Body of pancreas (tissue), 4 donors: ENCODE measurements at regions not wholly inside any gene's neighbourhood (a gene's known extent, or its start where the extent isn't known, plus 50 kb on each side); places are given as distances from the start of the nearest gene placed in this dataset.
"Not testable (repeated sequence)": the region's sequence is repeated elsewhere in the genome, so short reads cannot be mapped to it uniquely, and the experiment has no call there.

ENCODE experiments used
- ATAC-seq: fragments of 150-250 bp; one replicate; pipeline ENCODE4 v1.9.1; 2016
- DNase-seq, 4 donors: peaks; one replicate each; pipeline ENCODE4 v3.0.0-alpha.2; 2019
- H3K27ac ChIP-seq, 4 donors: fragments of 200-600 bp; sonication (generic); 1 replicate in 3 of 4; 2 replicates in 1 of 4; pipeline versions ENCODE4 v1.5.1 to v1.6.1; 2016 to 2019; ENCODE audit warnings: mild to moderate bottlenecking in 1 of 4, mixed read lengths in 1 of 4, moderate library complexity in 1 of 4
- H3K27me3 ChIP-seq, 2 donors: fragments of 200-600 bp; sonication (generic); one replicate each; pipeline ENCODE4 v1.6.0; 2016; ENCODE audit warnings: mild to moderate bottlenecking in 1 of 2
- H3K36me3 ChIP-seq, 2 donors: fragments of 200-600 bp; sonication (generic); replicated peaks in 1 of 2; 2 replicates each; pipeline ENCODE4 v1.5.1; 2016; ENCODE audit warnings: low read depth in 2 of 2; ENCODE audit not compliant: insufficient read depth in 1 of 2
- H3K4me1 ChIP-seq: fragments of 200-600 bp; sonication (generic); one replicate; pipeline ENCODE4 v1.6.0; 2016
- H3K4me3 ChIP-seq, 2 donors: fragments of 200-600 bp; sonication (generic); 1 replicate in 1 of 2; 2 replicates in 1 of 2; pipeline ENCODE4 v1.5.1; 2016 to 2019
- H3K9me3 ChIP-seq, 3 donors: fragments of 200-600 bp; sonication (generic); 1 replicate in 2 of 3; 2 replicates in 1 of 3; pipeline ENCODE4 v1.5.1; 2016
- CTCF ChIP-seq, 7 experiments: fragments of 450-650 bp in 4 of 7; fragments of 200-600 bp in 3 of 7; sonication (generic) in 3 of 7; IDR thresholded peaks; one replicate each; pipeline ENCODE4 v1.5.1; 2016 to 2019; ENCODE audit warnings: antibody characterized with exemption in 7 of 7
- POLR2A ChIP-seq, 3 donors: fragments of 450-650 bp; IDR thresholded peaks; one replicate each; pipeline ENCODE4 v1.6.1; 2016; ENCODE audit warnings: antibody characterized with exemption in 3 of 3, mild to moderate bottlenecking in 2 of 3
- WGBS, 2 donors: methylation state at CpG; one replicate each; pipeline ENCODE4 v1.1.5; 2017; 5-methylcytosine and 5-hydroxymethylcytosine counted together
- intact Hi-C: fragments of 100-400 bp; cut with DNase I; formaldehyde crosslinking; loops from one replicate; pipeline ENCODE4 v1.15.1; 2023

- H3K4me1 ChIP-seq, DNase-seq, H3K4me3 ChIP-seq, H3K27ac ChIP-seq, ATAC-seq, H3K27me3 ChIP-seq, H3K9me3 ChIP-seq, intact Hi-C loops, H3K36me3 ChIP-seq: not testable (repeated sequence)
- WGBS, 2 donors, result 49 to 50% methylated on average over 9 to 12 of the region's 17 CpGs
- TF ChIP-seq CTCF (IDR thresholded peaks at IDR 0.05), result peak in 1 of 7 experiments; percentile 11
These were observed 172.8 kb downstream of the ATP6V0E2 start for GRCh38 chr7:150046290-150047194.

GRCh38 chr7:150047329-150047728 lies 173.6 kb downstream of the ATP6V0E2 start:
- H3K36me3 ChIP-seq, intact Hi-C loops, H3K9me3 ChIP-seq, H3K4me1 ChIP-seq, H3K27me3 ChIP-seq: not testable (repeated sequence)
- peak overlapping the region in 1 of 2 donors; percentile 32 for H3K4me3 ChIP-seq
- 2 to 24% methylated on average over 13 to 55 of the region's 57 CpGs for WGBS, 2 donors
- ATAC-seq (peak; percentile 1), DNase-seq (peak in 3 of 4 donors; percentile 7 to 29 (median 26))
- H3K27ac ChIP-seq, result peak overlapping the region in 1 of 4 donors; percentile 53

- 1% methylated on average over 22 to 31 of the region's 31 CpGs for WGBS, 2 donors
- DNase-seq, result peak; percentile 21 to 37 (median 24)
- Histone ChIP-seq H3K4me3 (peak overlapping the region; percentile 31 to 32), H3K27ac (peak overlapping the region in 2 of 4 donors; percentile 3 to 80)
- ATAC-seq, result peak; percentile 36
- H3K27me3 ChIP-seq, intact Hi-C loops, H3K36me3 ChIP-seq, H3K4me1 ChIP-seq, H3K9me3 ChIP-seq: not testable (repeated sequence)
These were observed 174.0 kb downstream of the ATP6V0E2 start for GRCh38 chr7:150047772-150048171.

GRCh38 chr7:150048244-150049011 lies 174.7 kb downstream of the ATP6V0E2 start:
- H3K4me1 ChIP-seq, intact Hi-C loops, H3K27me3 ChIP-seq, H3K9me3 ChIP-seq, H3K36me3 ChIP-seq: not testable (repeated sequence)
- Histone ChIP-seq H3K4me3 (peak overlapping the region; percentile 31 to 44), H3K27ac (peak overlapping the region in 3 of 4 donors; percentile 58 to 80 (median 63))
- ATAC-seq, result peak; percentile 52
- peak in 2 of 4 donors; percentile 3 to 13 for DNase-seq
- WGBS, 2 donors, result 0% methylated on average over 5 to 55 of the region's 79 CpGs

- H3K36me3 ChIP-seq, intact Hi-C loops, H3K27me3 ChIP-seq, H3K4me1 ChIP-seq, H3K9me3 ChIP-seq: not testable (repeated sequence)
- peak overlapping the region in 1 of 2 donors; percentile 44 for H3K4me3 ChIP-seq
- WGBS, 2 donors, result 7 to 16% methylated on average over 13 to 21 of the region's 46 CpGs
- peak in 1 of 3 donors; percentile 30 for TF ChIP-seq POLR2A (IDR thresholded peaks at IDR 0.05)
- peak in 3 of 7 experiments; percentile 8 to 27 (median 18) for TF ChIP-seq CTCF (IDR thresholded peaks at IDR 0.05)
- DNase-seq (peak; percentile 47 to 75 (median 60)), ATAC-seq (peak; percentile 89)
- H3K27ac ChIP-seq, result peak overlapping the region; percentile 32 to 80 (median 60)
These were observed 175.4 kb downstream of the ATP6V0E2 start for GRCh38 chr7:150049012-150049655.

GRCh38 chr7:150053396-150053795 lies 179.6 kb downstream of the ATP6V0E2 start:
- DNase-seq, intact Hi-C loops, H3K4me1 ChIP-seq, H3K36me3 ChIP-seq, H3K27ac ChIP-seq, H3K4me3 ChIP-seq, H3K27me3 ChIP-seq, H3K9me3 ChIP-seq, ATAC-seq: not testable (repeated sequence)
- 65 to 69% methylated on average over 5 of the region's 5 CpGs for WGBS, 2 donors

GRCh38 chr7:150054242-150054641 lies 180.5 kb downstream of the ATP6V0E2 start:
- H3K36me3 ChIP-seq, ATAC-seq, H3K4me1 ChIP-seq, DNase-seq, intact Hi-C loops, H3K27me3 ChIP-seq, H3K9me3 ChIP-seq, H3K4me3 ChIP-seq, H3K27ac ChIP-seq: not testable (repeated sequence)
- 86 to 100% methylated on average over 1 to 3 of the region's 3 CpGs for WGBS, 2 donors
